CD14-positive monocyte (primary cell): ENCODE measurements at regions not wholly inside any gene's neighbourhood (a gene's known extent, or its start where the extent isn't known, plus 50 kb on each side); places are given as distances from the start of the nearest gene placed in this dataset.

ENCODE experiments used
- DNase-seq, 3 donors: peaks; one replicate each; pipeline ENCODE4 v3.0.0-alpha.2; 2011 to 2022
- H2AFZ ChIP-seq: 2 replicates; pipeline ENCODE4 v1.6.0; 2012; ENCODE audit warnings: mild to moderate bottlenecking, low read depth, low read length, inconsistent platforms; ENCODE audit not compliant: insufficient read depth, poor library complexity, severe bottlenecking
- H3K27ac ChIP-seq, 2 donors: 1 replicate in 1 of 2; 2 replicates in 1 of 2; pipeline ENCODE4 v1.5.1; 2012 to 2013; ENCODE audit warnings: low read length in 2 of 2, control low read depth in 1 of 2, inconsistent platforms in 1 of 2, low read depth in 1 of 2, mild to moderate bottlenecking in 1 of 2
- H3K27me3 ChIP-seq, 2 donors: one replicate each; pipeline versions ENCODE4 v1.6.0 to v1.6.1; 2011 to 2013; ENCODE audit warnings: low read length in 2 of 2; ENCODE audit not compliant: control insufficient read depth in 2 of 2, insufficient read depth in 2 of 2
- H3K36me3 ChIP-seq, 2 donors: replicated peaks in 1 of 2; 1 replicate in 1 of 2; 2 replicates in 1 of 2; pipeline versions ENCODE4 v1.5.1 to v1.6.1; 2012 to 2013; ENCODE audit warnings: low read length in 2 of 2, control low read depth in 1 of 2, inconsistent platforms in 1 of 2, mild to moderate bottlenecking in 1 of 2; ENCODE audit not compliant: insufficient read depth in 2 of 2, control insufficient read depth in 1 of 2
- H3K4me1 ChIP-seq, 2 donors: 1 replicate in 1 of 2; 2 replicates in 1 of 2; pipeline versions ENCODE4 v1.5.1 to v1.6.1; 2012 to 2013; ENCODE audit warnings: low read length in 2 of 2, control low read depth in 1 of 2, inconsistent platforms in 1 of 2, mild to moderate bottlenecking in 1 of 2, moderate library complexity in 1 of 2; ENCODE audit not compliant: insufficient read depth in 2 of 2, control insufficient read depth in 1 of 2
- H3K4me2 ChIP-seq: replicated peaks from 2 replicates; pipeline ENCODE3; 2012; ENCODE audit warnings: low read length, moderate library complexity, mild to moderate bottlenecking; ENCODE audit not compliant: poor library complexity, severe bottlenecking; ENCODE audit errors: extremely low read depth
- H3K4me3 ChIP-seq, 3 experiments: fragments of 200-600 bp in 1 of 3; sonication (generic) in 1 of 3; replicated peaks in 1 of 3; 1 replicate in 2 of 3; 2 replicates in 1 of 3; pipeline ENCODE4 v1.5.1; 2011 to 2013; ENCODE audit warnings: low read length in 3 of 3, mild to moderate bottlenecking in 3 of 3, control low read depth in 2 of 3, low read depth in 2 of 3, inconsistent platforms in 1 of 3, moderate library complexity in 1 of 3
- H3K79me2 ChIP-seq: 2 replicates; pipeline ENCODE4 v1.6.0; 2012; ENCODE audit warnings: mild to moderate bottlenecking, control low read depth, inconsistent platforms, low read length, moderate library complexity; ENCODE audit not compliant: insufficient read depth
- H3K9ac ChIP-seq: 2 replicates; pipeline ENCODE4 v1.6.0; 2017; ENCODE audit warnings: low read length, mild to moderate bottlenecking; ENCODE audit not compliant: insufficient read depth, poor library complexity, severe bottlenecking
- H3K9me3 ChIP-seq, 2 donors: replicated peaks in 1 of 2; 1 replicate in 1 of 2; 2 replicates in 1 of 2; pipeline versions ENCODE4 v1.5.1 to v1.6.1; 2012 to 2013; ENCODE audit warnings: low read length in 2 of 2, control low read depth in 1 of 2; ENCODE audit not compliant: control insufficient read depth in 1 of 2, insufficient read depth in 1 of 2
- H4K20me1 ChIP-seq: 2 replicates; pipeline ENCODE4 v1.6.0; 2012; ENCODE audit warnings: mild to moderate bottlenecking, low read length, control low read depth, moderate library complexity; ENCODE audit not compliant: insufficient read depth
- H3K27ac Mint-ChIP-seq, 7 donors: one replicate each; pipeline ENCODE4 v1.8.0; 2020; ENCODE audit warnings: mild to moderate bottlenecking in 7 of 7, mixed read lengths in 7 of 7, moderate library complexity in 6 of 7, inconsistent platforms in 2 of 7
- H3K27me3 Mint-ChIP-seq, 3 donors: one replicate each; pipeline ENCODE4 v1.8.0; 2021 to 2022; ENCODE audit warnings: low read depth in 3 of 3, mild to moderate bottlenecking in 3 of 3, mixed read lengths in 3 of 3, moderate library complexity in 3 of 3, inconsistent platforms in 1 of 3
- H3K36me3 Mint-ChIP-seq, 2 donors: one replicate each; pipeline ENCODE4 v1.8.0; 2020; ENCODE audit warnings: mixed read lengths in 2 of 2, inconsistent platforms in 1 of 2, mild to moderate bottlenecking in 1 of 2
- H3K4me1 Mint-ChIP-seq: one replicate; pipeline ENCODE4 v1.8.0; 2020; ENCODE audit warnings: mild to moderate bottlenecking, mixed read lengths
- H3K4me3 Mint-ChIP-seq, 2 donors: one replicate each; pipeline ENCODE4 v1.8.0; 2020; ENCODE audit warnings: mild to moderate bottlenecking in 2 of 2, mixed read lengths in 2 of 2, moderate library complexity in 1 of 2
- H3K9me3 Mint-ChIP-seq, 7 donors: one replicate each; pipeline ENCODE4 v1.8.0; 2020 to 2022; ENCODE audit warnings: mixed read lengths in 7 of 7, mild to moderate bottlenecking in 6 of 7, moderate library complexity in 6 of 7, inconsistent platforms in 2 of 7
- CTCF ChIP-seq: fragments of 200-600 bp; IDR thresholded peaks from one replicate; pipeline ENCODE4 v1.8.0; 2022; ENCODE audit warnings: antibody characterized with exemption, mild to moderate bottlenecking
- WGBS: methylation state at CpG from one replicate; pipeline ENCODE4 v1.1.5; 2013; ENCODE audit warnings: missing lambda C conversion rate; ENCODE audit not compliant: insufficient coverage; 5-methylcytosine and 5-hydroxymethylcytosine counted together
- intact Hi-C, 2 donors: fragments of 100-400 bp; cut with micrococcal nuclease; formaldehyde crosslinking; loops; one replicate each; pipeline versions ENCODE4 v1.15.0 to v1.15.1; 2023

GRCh38 chr2:60023256-60023985 lies 530.0 kb downstream of the BCL11A start:
- Histone ChIP-seq H3K4me1 (peaks cover 0 to 3% of the 10 kb centered on the region in 2 donors), H3K36me3 (no peaks in the 10 kb centered on the region), H3K4me2 (peak overlapping the region; percentile 14), H3K9ac (no peak overlapping the region), H3K4me3 (peak overlapping the region in 1 of 3 experiments; percentile 19), H3K27me3 (no peaks in the 10 kb centered on the region), H3K27ac (no peak overlapping the region), H2AFZ (peak overlapping the region; percentile 47), H4K20me1 (no peaks in the 10 kb centered on the region), H3K79me2 (no peaks in the 10 kb centered on the region), H3K9me3 (peaks cover 0 to 6% of the 10 kb centered on the region in 2 donors)
- peaks cover 0 to 2% (median 0%) of the 10 kb centered on the region in 3 donors for H3K27me3 Mint-ChIP-seq
- no peak for DNase-seq
- WGBS = no CpG with 5 or more reads among the region's 5 CpGs
- intact Hi-C loops = no loop called here
- peaks cover 12% of the 10 kb centered on the region for H3K4me1 Mint-ChIP-seq
- no peaks in the 10 kb centered on the region for H3K36me3 Mint-ChIP-seq
- H3K4me3 Mint-ChIP-seq = peak overlapping the region; percentile 48 to 80
- TF ChIP-seq CTCF = no peak
- peak overlapping the region in 1 of 7 donors; percentile 62 for H3K27ac Mint-ChIP-seq
- peaks cover 2 to 16% (median 4%) of the 10 kb centered on the region in 7 donors for H3K9me3 Mint-ChIP-seq

GRCh38 chr2:60007671-60008070 lies 545.8 kb downstream of the BCL11A start:
- no peak for TF ChIP-seq CTCF
- H3K27me3 Mint-ChIP-seq = no peaks in the 10 kb centered on the region
- no peaks in the 10 kb centered on the region for H3K79me2 ChIP-seq
- H3K4me1 ChIP-seq = no peaks in the 10 kb centered on the region
- no peak for DNase-seq
- H4K20me1 ChIP-seq = no peaks in the 10 kb centered on the region
- no peak overlapping the region for H3K9ac ChIP-seq
- WGBS = no CpG with 5 or more reads among the region's 2 CpGs
- H3K4me1 Mint-ChIP-seq = no peaks in the 10 kb centered on the region
- H3K36me3 Mint-ChIP-seq = no peaks in the 10 kb centered on the region
- H3K9me3 Mint-ChIP-seq = peaks cover 0 to 8% (median 0%) of the 10 kb centered on the region in 7 donors
- no peak overlapping the region for H3K4me2 ChIP-seq
- no peaks in the 10 kb centered on the region for H3K36me3 ChIP-seq
- no peak overlapping the region for H3K4me3 Mint-ChIP-seq
- no peaks in the 10 kb centered on the region for H3K9me3 ChIP-seq
- intact Hi-C loops = no loop called here
- H3K27me3 ChIP-seq = no peaks in the 10 kb centered on the region
- H3K4me3 ChIP-seq = no peak overlapping the region
- H3K27ac ChIP-seq = no peak overlapping the region
- H3K27ac Mint-ChIP-seq = no peak overlapping the region
- H2AFZ ChIP-seq = no peak overlapping the region
